CD4-positive, alpha-beta T cell treated with Interleukin-15 for 1 hour (primary cell): ENCODE measurements at regions not wholly inside any gene's neighbourhood (a gene's known extent, or its start where the extent isn't known, plus 50 kb on each side); places are given as distances from the start of the nearest gene placed in this dataset.

Source experiments
- DNase-seq: peaks from one replicate; pipeline ENCODE4 v3.0.0-alpha.2; 2020

GRCh38 chr5:158142156-158142555 lies 283.2 kb upstream of the CLINT1 start:
- DNase-seq: no peak

- DNase-seq: no peak
Measured at GRCh38 chr5:158140120-158140731, 281.3 kb upstream of the CLINT1 start.

- no peak for DNase-seq
Measured at GRCh38 chr5:158139161-158139560, 280.2 kb upstream of the CLINT1 start.

GRCh38 chr5:158135682-158136179 lies 276.8 kb upstream of the CLINT1 start:
- DNase-seq: no peak

- no peak for DNase-seq
Measured at GRCh38 chr5:158133369-158133768, 274.4 kb upstream of the CLINT1 start.

- DNase-seq: no peak
Measured at GRCh38 chr5:158127536-158127935, 268.6 kb upstream of the CLINT1 start.

- no peak for DNase-seq
Measured at GRCh38 chr5:158126442-158127405, 267.8 kb upstream of the CLINT1 start.

- no peak for DNase-seq
Measured at GRCh38 chr5:158124606-158125316, 265.8 kb upstream of the CLINT1 start.

GRCh38 chr5:158123595-158123994 lies 264.6 kb upstream of the CLINT1 start:
- no peak for DNase-seq

- no peak for DNase-seq
Measured at GRCh38 chr5:158121678-158122077, 262.7 kb upstream of the CLINT1 start.

GRCh38 chr5:158120760-158121159 lies 261.8 kb upstream of the CLINT1 start:
- DNase-seq: no peak

GRCh38 chr5:158119961-158120723 lies 261.2 kb upstream of the CLINT1 start:
- no peak for DNase-seq

GRCh38 chr5:158117467-158118160 lies 258.7 kb upstream of the CLINT1 start:
- no peak for DNase-seq

- no peak for DNase-seq
Measured at GRCh38 chr5:158116965-158117364, 258.0 kb upstream of the CLINT1 start.

- DNase-seq: no peak
Measured at GRCh38 chr5:158115468-158115867, 256.5 kb upstream of the CLINT1 start.

- DNase-seq: no peak
Measured at GRCh38 chr5:158108177-158108576, 249.2 kb upstream of the CLINT1 start.

GRCh38 chr5:158100373-158100888 lies 241.5 kb upstream of the CLINT1 start:
- DNase-seq: no peak

- no peak for DNase-seq
Measured at GRCh38 chr5:158099571-158100105, 240.7 kb upstream of the CLINT1 start.

GRCh38 chr5:158096835-158097234 lies 237.9 kb upstream of the CLINT1 start:
- DNase-seq: no peak

- no peak for DNase-seq
Measured at GRCh38 chr5:158086856-158087255, 227.9 kb upstream of the CLINT1 start.

GRCh38 chr5:158084292-158084691 lies 225.3 kb upstream of the CLINT1 start:
- no peak for DNase-seq
